Esophagus squamous epithelium (tissue), 4 donors: ENCODE measurements at regions not wholly inside any gene's neighbourhood (a gene's known extent, or its start where the extent isn't known, plus 50 kb on each side); places are given as distances from the start of the nearest gene placed in this dataset.

Source experiments
- POLR2A ChIP-seq, 4 donors: fragments of 450-650 bp; IDR thresholded peaks; one replicate each; pipeline ENCODE4 v1.6.1; 2017; ENCODE audit warnings: antibody characterized with exemption in 4 of 4, mild to moderate bottlenecking in 4 of 4, moderate library complexity in 3 of 4
- TF ChIP-seq, protein P1 (sequence below), 6 experiments: fragments of 450-650 bp in 4 of 6; fragments of 200-600 bp in 2 of 6; sonication (generic) in 2 of 6; IDR thresholded peaks; one replicate each; pipeline ENCODE4 v1.5.1; 2016 to 2019; ENCODE audit warnings: antibody characterized with exemption in 6 of 6, mild to moderate bottlenecking in 4 of 6, moderate library complexity in 4 of 6

GRCh38 chr4:162442128-162442527, 278.3 kb upstream of the FSTL5 start:
- TF ChIP-seq, protein P1, sequence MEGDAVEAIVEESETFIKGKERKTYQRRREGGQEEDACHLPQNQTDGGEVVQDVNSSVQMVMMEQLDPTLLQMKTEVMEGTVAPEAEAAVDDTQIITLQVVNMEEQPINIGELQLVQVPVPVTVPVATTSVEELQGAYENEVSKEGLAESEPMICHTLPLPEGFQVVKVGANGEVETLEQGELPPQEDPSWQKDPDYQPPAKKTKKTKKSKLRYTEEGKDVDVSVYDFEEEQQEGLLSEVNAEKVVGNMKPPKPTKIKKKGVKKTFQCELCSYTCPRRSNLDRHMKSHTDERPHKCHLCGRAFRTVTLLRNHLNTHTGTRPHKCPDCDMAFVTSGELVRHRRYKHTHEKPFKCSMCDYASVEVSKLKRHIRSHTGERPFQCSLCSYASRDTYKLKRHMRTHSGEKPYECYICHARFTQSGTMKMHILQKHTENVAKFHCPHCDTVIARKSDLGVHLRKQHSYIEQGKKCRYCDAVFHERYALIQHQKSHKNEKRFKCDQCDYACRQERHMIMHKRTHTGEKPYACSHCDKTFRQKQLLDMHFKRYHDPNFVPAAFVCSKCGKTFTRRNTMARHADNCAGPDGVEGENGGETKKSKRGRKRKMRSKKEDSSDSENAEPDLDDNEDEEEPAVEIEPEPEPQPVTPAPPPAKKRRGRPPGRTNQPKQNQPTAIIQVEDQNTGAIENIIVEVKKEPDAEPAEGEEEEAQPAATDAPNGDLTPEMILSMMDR (IDR thresholded peaks at IDR 0.05): no peak
- no peak for TF ChIP-seq POLR2A (IDR thresholded peaks at IDR 0.05)
